DND-41 (cell line): ENCODE measurements at regions not wholly inside any gene's neighbourhood (a gene's known extent, or its start where the extent isn't known, plus 50 kb on each side); places are given as distances from the start of the nearest gene placed in this dataset.

Source experiments
- EZH2 ChIP-seq: IDR thresholded peaks from 3 replicates; pipeline ENCODE4 v1.6.1; 2012; ENCODE audit warnings: borderline replicate concordance, low read depth, mild to moderate bottlenecking, moderate library complexity, low read length, inconsistent platforms; ENCODE audit not compliant: severe bottlenecking
- TF ChIP-seq, protein P1 (sequence below): IDR thresholded peaks from 2 replicates; pipeline ENCODE4 v1.5.1; 2012; ENCODE audit warnings: borderline replicate concordance, low read length, moderate library complexity, mild to moderate bottlenecking; ENCODE audit not compliant: poor library complexity, severe bottlenecking; ENCODE audit errors: extremely low read depth

GRCh38 chr14:106393742-106394141, 867.4 kb downstream of the TMEM121 start:
- TF ChIP-seq, protein P1, sequence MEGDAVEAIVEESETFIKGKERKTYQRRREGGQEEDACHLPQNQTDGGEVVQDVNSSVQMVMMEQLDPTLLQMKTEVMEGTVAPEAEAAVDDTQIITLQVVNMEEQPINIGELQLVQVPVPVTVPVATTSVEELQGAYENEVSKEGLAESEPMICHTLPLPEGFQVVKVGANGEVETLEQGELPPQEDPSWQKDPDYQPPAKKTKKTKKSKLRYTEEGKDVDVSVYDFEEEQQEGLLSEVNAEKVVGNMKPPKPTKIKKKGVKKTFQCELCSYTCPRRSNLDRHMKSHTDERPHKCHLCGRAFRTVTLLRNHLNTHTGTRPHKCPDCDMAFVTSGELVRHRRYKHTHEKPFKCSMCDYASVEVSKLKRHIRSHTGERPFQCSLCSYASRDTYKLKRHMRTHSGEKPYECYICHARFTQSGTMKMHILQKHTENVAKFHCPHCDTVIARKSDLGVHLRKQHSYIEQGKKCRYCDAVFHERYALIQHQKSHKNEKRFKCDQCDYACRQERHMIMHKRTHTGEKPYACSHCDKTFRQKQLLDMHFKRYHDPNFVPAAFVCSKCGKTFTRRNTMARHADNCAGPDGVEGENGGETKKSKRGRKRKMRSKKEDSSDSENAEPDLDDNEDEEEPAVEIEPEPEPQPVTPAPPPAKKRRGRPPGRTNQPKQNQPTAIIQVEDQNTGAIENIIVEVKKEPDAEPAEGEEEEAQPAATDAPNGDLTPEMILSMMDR, result no peak
- no peak for TF ChIP-seq EZH2
